ENCODE measurements at regions not wholly inside any gene's neighbourhood (a gene's known extent, or its start where the extent isn't known, plus 50 kb on each side); places are given as distances from the start of the nearest gene placed in this dataset.

GRCh38 chr6:144400321-144400720, 115.2 kb downstream of the UTRN start:
- Histone ChIP-seq H3K27me3 (ENCODE audit: low read depth) (no peaks in the 10 kb centered on the region), H3K36me3 (peaks cover 6% of the 10 kb centered on the region), H3K4me1 (peaks cover 9% of the 10 kb centered on the region), H3K27ac (no peak overlapping the region), H3K9me3 (peaks cover 9% of the 10 kb centered on the region), H3K4me3 (no peak overlapping the region)
- intact Hi-C loops (cut with DNase I), result no loop called here
- DNase-seq (no peak), ATAC-seq (no peak)
- no peak for TF ChIP-seq CTCF (IDR thresholded peaks at IDR 0.05)

GRCh38 chr6:144401736-144402733, 116.9 kb downstream of the UTRN start:
- H3K4me1 ChIP-seq, result peaks cover 10% of the 10 kb centered on the region
- H3K27me3 ChIP-seq (ENCODE audit: low read depth), result no peaks in the 10 kb centered on the region
- ATAC-seq, result no peak
- intact Hi-C loops (cut with DNase I), result no loop called here
- peaks cover 6% of the 10 kb centered on the region for H3K36me3 ChIP-seq
- no peak for TF ChIP-seq CTCF (IDR thresholded peaks at IDR 0.05)
- H3K27ac ChIP-seq, result no peak overlapping the region
- no peak overlapping the region for H3K4me3 ChIP-seq
- H3K9me3 ChIP-seq, result peaks cover 9% of the 10 kb centered on the region
- no peak for DNase-seq

GRCh38 chr6:144402750-144403149, 117.6 kb downstream of the UTRN start:
- intact Hi-C loops (cut with DNase I), result no loop called here
- H3K4me1 ChIP-seq, result peaks cover 17% of the 10 kb centered on the region
- no peak overlapping the region for H3K4me3 ChIP-seq
- no peak overlapping the region for H3K27ac ChIP-seq
- DNase-seq, result no peak
- H3K9me3 ChIP-seq, result peaks cover 6% of the 10 kb centered on the region
- TF ChIP-seq CTCF (IDR thresholded peaks at IDR 0.05), result no peak
- no peaks in the 10 kb centered on the region for H3K27me3 ChIP-seq (ENCODE audit: low read depth)
- no peak for ATAC-seq
- H3K36me3 ChIP-seq, result peaks cover 6% of the 10 kb centered on the region

- Histone ChIP-seq H3K27ac (no peak overlapping the region), H3K4me3 (no peak overlapping the region), H3K9me3 (no peaks in the 10 kb centered on the region), H3K4me1 (peaks cover 32% of the 10 kb centered on the region), H3K27me3 (ENCODE audit: low read depth) (no peaks in the 10 kb centered on the region), H3K36me3 (peaks cover 6% of the 10 kb centered on the region)
- TF ChIP-seq CTCF (IDR thresholded peaks at IDR 0.05), result no peak
- ATAC-seq (no peak), DNase-seq (no peak)
- intact Hi-C loops (cut with DNase I), result no loop called here
Measured at GRCh38 chr6:144405163-144405562, 120.0 kb downstream of the UTRN start.

- ATAC-seq, result no peak
- Histone ChIP-seq H3K36me3 (peaks cover 6% of the 10 kb centered on the region), H3K27me3 (ENCODE audit: low read depth) (no peaks in the 10 kb centered on the region), H3K4me1 (peaks cover 35% of the 10 kb centered on the region), H3K4me3 (no peak overlapping the region), H3K9me3 (no peaks in the 10 kb centered on the region), H3K27ac (no peak overlapping the region)
- intact Hi-C loops (cut with DNase I), result no loop called here
- no peak for DNase-seq
- no peak for TF ChIP-seq CTCF (IDR thresholded peaks at IDR 0.05)
Measured at GRCh38 chr6:144406796-144407195, 121.7 kb downstream of the UTRN start.
